ENCODE measurements at regions not wholly inside any gene's neighbourhood (a gene's known extent, or its start where the extent isn't known, plus 50 kb on each side); places are given as distances from the start of the nearest gene placed in this dataset.
A peak's percentile ranks its signal among the peaks of the same experiment; 100 is the strongest.

DNA sequence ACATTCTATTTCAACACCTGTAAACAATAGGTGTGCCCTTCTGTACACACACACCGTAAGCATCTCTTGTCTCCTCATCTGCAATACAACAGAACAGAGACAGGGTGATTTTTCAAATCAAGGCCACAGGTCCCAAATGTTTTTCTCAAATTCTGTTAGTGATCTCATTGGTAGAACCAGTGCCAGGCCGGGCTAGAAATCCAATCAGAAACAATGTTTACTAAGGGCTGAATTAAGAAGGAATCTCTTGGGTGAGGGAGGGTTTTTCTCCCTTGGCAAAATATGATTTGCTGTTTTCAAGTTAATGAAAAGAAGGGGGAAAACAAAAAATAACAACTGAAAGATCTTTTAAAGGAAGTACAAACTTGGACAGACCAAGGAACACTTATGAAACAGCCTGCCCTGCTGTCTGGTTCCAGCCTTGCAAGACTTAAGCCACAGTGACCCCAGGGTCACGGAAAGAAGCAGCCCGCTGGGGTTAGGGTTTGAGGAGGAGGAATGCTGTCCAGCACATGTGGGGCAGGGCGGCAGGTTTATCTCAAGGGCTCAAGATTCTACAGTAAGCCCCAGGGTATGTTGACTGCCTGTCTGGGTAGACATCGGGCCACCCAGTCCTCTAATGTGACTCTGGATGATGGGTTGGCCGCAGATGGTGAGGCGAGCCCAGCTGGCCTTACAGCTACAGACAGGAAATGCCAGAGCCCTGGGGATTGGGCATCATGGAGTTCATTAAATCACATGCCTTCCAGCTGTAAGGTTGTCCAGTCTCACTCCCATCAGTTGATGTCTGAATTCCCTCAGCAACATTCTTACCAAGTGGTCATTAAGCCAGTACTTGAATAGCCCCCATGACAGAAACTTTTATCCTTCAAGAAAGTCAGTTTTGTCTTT, 73.3 kb upstream of the SLC44A3 start:
- 72% methylated on average over 8 of the region's 8 CpGs for WGBS
- no peak overlapping the region for H3K9ac ChIP-seq (ENCODE audit: low read depth, low read length)
- H3K9me3 ChIP-seq (ENCODE audit: insufficient read depth, low read depth, low read length) = peaks cover 6% of the 10 kb centered on the region; the same call in 1 of the 2 replicates
- no peak overlapping the region for H3K27ac ChIP-seq (ENCODE audit: low read depth, low read length)
- H3K36me3 ChIP-seq (ENCODE audit: insufficient read depth, low read length) = no peaks in the 10 kb centered on the region
- peaks cover 4% of the 10 kb centered on the region; the same call in 1 of the 2 replicates for H3K4me1 ChIP-seq (ENCODE audit: insufficient read depth, low read length)
- H3K27me3 ChIP-seq (ENCODE audit: insufficient read depth, low read length) = no peaks in the 10 kb centered on the region
- H3K4me3 ChIP-seq (ENCODE audit: low read length) = no peak overlapping the region

DNA sequence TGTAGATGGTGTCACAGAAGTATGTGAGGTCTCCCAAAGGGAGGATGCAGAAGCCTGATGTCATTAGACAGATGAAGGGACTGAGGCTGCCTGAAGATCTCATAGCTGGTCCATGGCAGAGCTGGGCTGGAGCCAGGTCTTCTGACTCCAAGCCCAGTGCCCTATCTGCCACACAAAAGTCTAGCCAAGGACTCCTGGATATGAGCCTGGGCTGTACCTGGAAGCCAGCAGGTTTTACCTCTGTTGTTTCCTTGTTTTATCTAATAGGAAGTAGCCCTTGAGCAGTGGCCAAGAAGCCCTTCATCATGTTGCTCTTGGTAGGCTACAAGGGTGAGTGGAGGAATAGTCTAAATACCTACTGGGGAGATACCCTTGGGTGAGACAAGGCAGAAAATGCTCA, 74.4 kb upstream of the SLC44A3 start:
- Histone ChIP-seq H3K36me3 (ENCODE audit: insufficient read depth, low read length) (no peaks in the 10 kb centered on the region), H3K4me3 (ENCODE audit: low read length) (no peak overlapping the region), H3K27me3 (ENCODE audit: insufficient read depth, low read length) (no peaks in the 10 kb centered on the region), H3K9me3 (ENCODE audit: insufficient read depth, low read depth, low read length) (peaks cover 6% of the 10 kb centered on the region; the same call in 1 of the 2 replicates), H3K4me1 (ENCODE audit: insufficient read depth, low read length) (peaks cover 4% of the 10 kb centered on the region; the same call in 1 of the 2 replicates), H3K27ac (ENCODE audit: low read depth, low read length) (no peak overlapping the region), H3K9ac (ENCODE audit: low read depth, low read length) (no peak overlapping the region)

DNA sequence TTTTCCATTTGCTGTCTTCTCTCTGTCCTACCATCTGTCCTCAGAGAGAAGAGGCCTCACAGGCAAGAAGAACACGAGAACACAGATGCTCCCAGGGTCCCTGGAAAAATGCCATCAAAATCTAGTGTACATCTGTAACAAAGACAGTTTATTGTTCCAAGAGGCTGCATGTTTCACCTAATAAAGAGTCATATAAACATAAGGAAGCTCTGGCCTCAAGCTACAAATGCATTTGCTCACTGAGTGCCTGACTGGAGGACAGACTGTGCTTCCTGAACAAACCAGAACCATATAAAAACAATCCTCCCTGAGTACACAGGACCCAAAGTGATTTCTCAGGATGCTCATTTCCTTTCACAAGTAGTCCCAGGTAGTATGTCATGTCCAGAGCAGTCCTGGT, 76.3 kb upstream of the SLC44A3 start:
- Histone ChIP-seq H3K27ac (ENCODE audit: low read depth, low read length) (no peak overlapping the region), H3K36me3 (ENCODE audit: insufficient read depth, low read length) (no peaks in the 10 kb centered on the region), H3K4me1 (ENCODE audit: insufficient read depth, low read length) (peaks cover 4% of the 10 kb centered on the region; the same call in 1 of the 2 replicates), H3K4me3 (ENCODE audit: low read length) (no peak overlapping the region), H3K9me3 (ENCODE audit: insufficient read depth, low read depth, low read length) (no peaks in the 10 kb centered on the region), H3K9ac (ENCODE audit: low read depth, low read length) (no peak overlapping the region), H3K27me3 (ENCODE audit: insufficient read depth, low read length) (no peaks in the 10 kb centered on the region)
- 80% methylated on average over 1 of the region's 1 CpG for WGBS

DNA sequence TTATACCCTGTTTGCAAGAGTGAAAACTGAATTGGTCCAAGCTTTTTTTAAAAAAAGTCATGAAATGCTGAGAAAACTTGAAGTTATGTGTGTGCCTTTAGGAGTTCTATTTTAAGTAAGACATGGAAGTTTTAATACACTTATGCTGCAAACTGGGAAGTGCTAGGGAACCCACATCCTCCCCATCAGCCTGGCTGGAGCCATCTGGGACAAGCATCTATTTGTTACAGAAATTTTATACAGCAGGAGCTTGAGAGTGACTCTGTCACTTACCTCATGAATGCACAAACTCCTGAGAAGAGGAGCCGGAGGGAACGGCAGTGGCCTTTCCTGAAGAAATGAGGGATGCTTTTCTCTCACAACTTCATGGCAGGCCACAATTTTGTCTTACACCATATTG, 78.2 kb upstream of the SLC44A3 start:
- H3K9ac ChIP-seq (ENCODE audit: low read depth, low read length) = no peak overlapping the region
- WGBS = 94% methylated on average over 2 of the region's 2 CpGs
- no peaks in the 10 kb centered on the region for H3K27me3 ChIP-seq (ENCODE audit: insufficient read depth, low read length)
- no peaks in the 10 kb centered on the region for H3K36me3 ChIP-seq (ENCODE audit: insufficient read depth, low read length)
- no peak overlapping the region for H3K27ac ChIP-seq (ENCODE audit: low read depth, low read length)
- no peaks in the 10 kb centered on the region for H3K4me1 ChIP-seq (ENCODE audit: insufficient read depth, low read length)
- no peak overlapping the region for H3K4me3 ChIP-seq (ENCODE audit: low read length)
- H3K9me3 ChIP-seq (ENCODE audit: insufficient read depth, low read depth, low read length) = no peaks in the 10 kb centered on the region

DNA sequence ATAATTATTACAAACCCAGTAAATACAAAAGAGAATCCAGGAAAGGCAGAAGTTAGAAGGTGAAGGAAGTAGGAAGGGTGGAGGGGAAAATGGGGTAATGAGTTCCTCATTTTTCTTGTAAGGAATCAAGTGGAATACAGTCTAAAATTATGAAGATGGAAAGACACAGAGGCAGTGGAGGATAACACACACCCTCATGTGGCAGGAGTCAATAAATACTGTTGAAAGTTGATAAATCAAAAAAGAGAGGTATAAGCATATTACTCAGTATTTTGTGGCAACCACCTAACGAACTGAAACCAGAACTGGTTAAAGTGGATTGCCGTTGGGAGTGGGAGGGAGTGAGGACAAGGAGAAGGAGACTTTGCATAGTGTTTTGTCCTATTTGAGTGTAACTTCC, 78.6 kb upstream of the SLC44A3 start:
- H3K4me1 ChIP-seq (ENCODE audit: insufficient read depth, low read length) = peaks cover 1% of the 10 kb centered on the region; the same call in 1 of the 2 replicates
- H3K4me3 ChIP-seq (ENCODE audit: low read length) = no peak overlapping the region
- no peaks in the 10 kb centered on the region for H3K27me3 ChIP-seq (ENCODE audit: insufficient read depth, low read length)
- 91% methylated on average over 2 of the region's 2 CpGs for WGBS
- H3K9me3 ChIP-seq (ENCODE audit: insufficient read depth, low read depth, low read length) = no peaks in the 10 kb centered on the region
- no peak overlapping the region for H3K9ac ChIP-seq (ENCODE audit: low read depth, low read length)
- no peak overlapping the region for H3K27ac ChIP-seq (ENCODE audit: low read depth, low read length)
- no peaks in the 10 kb centered on the region for H3K36me3 ChIP-seq (ENCODE audit: insufficient read depth, low read length)

DNA sequence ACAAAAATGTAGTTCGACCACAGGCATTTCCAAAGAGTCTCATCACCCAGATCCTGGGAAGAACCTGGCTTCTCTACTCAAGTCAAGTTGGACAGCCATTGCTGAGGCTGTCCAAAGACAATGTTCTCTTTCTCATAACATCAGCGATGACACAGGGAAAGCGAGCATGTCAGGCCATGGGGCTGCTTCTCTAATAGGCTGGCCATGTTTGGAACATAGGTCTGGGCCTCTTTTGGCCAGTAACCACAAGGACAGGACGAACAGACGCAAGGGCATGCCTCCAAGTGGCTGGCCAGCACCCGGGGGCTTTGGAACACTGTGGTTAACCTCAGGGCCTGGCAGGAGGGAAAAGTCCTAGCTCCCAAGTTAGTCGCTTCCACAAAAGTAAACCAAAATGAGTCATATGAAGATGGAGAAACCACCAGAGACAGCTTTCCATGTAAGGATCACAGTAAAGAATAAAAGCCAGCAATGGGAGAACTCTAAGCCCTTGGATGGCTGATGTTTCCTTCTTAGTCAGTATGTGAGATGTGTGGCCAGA, 80.6 kb upstream of the SLC44A3 start:
- H3K27ac ChIP-seq (ENCODE audit: low read depth, low read length) = no peak overlapping the region
- no peak overlapping the region for H3K4me3 ChIP-seq (ENCODE audit: low read length)
- WGBS = 94% methylated on average over 7 of the region's 7 CpGs
- peaks cover 20% of the 10 kb centered on the region; the same call in 1 of the 2 replicates for H3K4me1 ChIP-seq (ENCODE audit: insufficient read depth, low read length)
- H3K36me3 ChIP-seq (ENCODE audit: insufficient read depth, low read length) = no peaks in the 10 kb centered on the region
- no peaks in the 10 kb centered on the region for H3K9me3 ChIP-seq (ENCODE audit: insufficient read depth, low read depth, low read length)
- no peak overlapping the region for H3K9ac ChIP-seq (ENCODE audit: low read depth, low read length)
- H3K27me3 ChIP-seq (ENCODE audit: insufficient read depth, low read length) = no peaks in the 10 kb centered on the region

DNA sequence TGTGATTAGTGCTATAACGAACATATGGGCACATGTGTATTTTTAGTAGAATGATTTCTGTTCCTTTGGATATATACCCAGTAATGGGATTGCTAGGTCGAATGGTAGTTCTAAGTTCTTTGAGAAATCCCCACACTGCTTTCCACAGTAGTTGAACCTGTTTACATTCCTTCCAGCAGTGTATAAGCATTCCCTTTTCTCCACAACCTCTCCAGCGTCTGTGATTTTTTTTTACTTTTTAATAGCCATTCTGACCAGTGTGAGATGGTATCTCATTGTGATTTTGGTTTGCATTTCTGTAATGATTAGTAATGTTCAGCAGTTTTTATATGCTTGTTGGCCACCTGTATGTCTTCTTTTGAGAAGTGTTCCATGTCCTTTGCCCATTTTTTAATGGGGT, 81.8 kb upstream of the SLC44A3 start:
- H3K4me1 ChIP-seq (ENCODE audit: insufficient read depth, low read length) = peaks cover 29% of the 10 kb centered on the region; the same call in 1 of the 2 replicates
- H3K27ac ChIP-seq (ENCODE audit: low read depth, low read length) = no peak overlapping the region
- no peak overlapping the region for H3K9ac ChIP-seq (ENCODE audit: low read depth, low read length)
- no peak overlapping the region for H3K4me3 ChIP-seq (ENCODE audit: low read length)
- H3K9me3 ChIP-seq (ENCODE audit: insufficient read depth, low read depth, low read length) = no peaks in the 10 kb centered on the region
- H3K27me3 ChIP-seq (ENCODE audit: insufficient read depth, low read length) = no peaks in the 10 kb centered on the region
- WGBS = 97% methylated on average over 3 of the region's 3 CpGs
- no peaks in the 10 kb centered on the region for H3K36me3 ChIP-seq (ENCODE audit: insufficient read depth, low read length)

DNA sequence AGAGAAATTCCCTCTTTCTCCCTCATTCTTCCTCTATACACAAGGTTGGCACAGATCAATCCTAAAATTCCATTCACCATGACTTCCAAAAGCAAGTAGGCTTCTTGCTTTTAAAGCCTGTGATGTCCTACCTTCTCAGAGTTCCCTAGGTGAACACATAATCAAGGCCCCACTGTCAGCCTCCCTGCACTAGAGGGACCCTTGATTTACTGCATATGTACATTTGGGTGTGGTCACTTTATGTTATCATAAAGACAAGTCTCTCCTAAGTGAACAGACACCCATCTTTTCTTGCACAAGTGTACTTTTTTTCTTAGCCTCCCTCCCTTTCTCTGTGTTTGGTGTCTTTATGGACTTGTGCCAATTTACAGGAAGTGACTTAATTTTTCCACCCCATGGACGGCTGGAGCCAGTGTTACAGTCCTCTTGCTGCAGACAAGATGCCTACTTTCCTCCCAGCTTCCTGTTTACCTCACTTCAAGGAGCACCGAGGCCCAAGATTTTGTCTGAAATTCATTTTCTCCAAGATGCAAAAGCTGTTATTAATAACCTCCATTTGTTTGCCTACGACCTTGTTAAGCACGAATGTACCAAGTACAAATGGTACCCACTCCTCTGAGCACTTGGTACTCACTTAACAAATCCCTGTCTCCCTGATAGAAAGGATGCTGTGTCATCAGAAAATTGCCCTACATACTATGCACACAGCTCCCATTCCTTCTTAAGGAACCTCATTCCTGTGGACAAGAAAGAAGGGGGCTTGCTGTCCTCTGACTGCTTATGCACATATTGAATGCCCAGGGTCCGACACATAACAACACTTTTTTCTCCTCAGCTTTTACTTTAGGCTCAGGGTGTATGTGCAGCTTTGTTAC, 82.8 kb upstream of the SLC44A3 start:
- no peaks in the 10 kb centered on the region for H3K9me3 ChIP-seq (ENCODE audit: insufficient read depth, low read depth, low read length)
- H3K36me3 ChIP-seq (ENCODE audit: insufficient read depth, low read length) = no peaks in the 10 kb centered on the region
- no peak overlapping the region for H3K4me3 ChIP-seq (ENCODE audit: low read length)
- H3K27me3 ChIP-seq (ENCODE audit: insufficient read depth, low read length) = no peaks in the 10 kb centered on the region
- H3K4me1 ChIP-seq (ENCODE audit: insufficient read depth, low read length) = peaks cover 29% of the 10 kb centered on the region; the same call in 1 of the 2 replicates
- WGBS = 95% methylated on average over 5 of the region's 5 CpGs
- no peak overlapping the region for H3K27ac ChIP-seq (ENCODE audit: low read depth, low read length)
- no peak overlapping the region for H3K9ac ChIP-seq (ENCODE audit: low read depth, low read length)

DNA sequence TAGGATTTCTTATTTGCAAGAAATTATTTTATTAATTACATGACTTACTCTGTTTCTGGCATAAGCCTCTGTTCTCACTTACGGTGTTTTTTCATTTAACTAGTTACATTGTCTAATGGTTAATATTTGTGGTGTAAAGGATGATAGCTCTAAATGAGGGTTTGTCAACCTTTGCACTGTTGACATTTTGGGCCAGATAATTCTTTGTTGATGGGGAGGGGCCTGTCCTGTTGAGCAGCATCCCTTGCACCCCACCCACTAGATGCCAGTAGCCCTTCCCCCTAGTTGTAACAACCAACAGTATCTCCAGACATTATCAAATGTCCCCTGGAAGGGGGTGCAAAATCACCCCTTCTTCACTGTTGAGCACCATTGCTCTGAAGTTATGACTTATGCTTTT, 83.6 kb upstream of the SLC44A3 start:
- 100% methylated on average over 1 of the region's 1 CpG for WGBS
- H3K36me3 ChIP-seq (ENCODE audit: insufficient read depth, low read length) = no peaks in the 10 kb centered on the region
- no peak overlapping the region for H3K9ac ChIP-seq (ENCODE audit: low read depth, low read length)
- H3K4me3 ChIP-seq (ENCODE audit: low read length) = no peak overlapping the region
- no peaks in the 10 kb centered on the region for H3K27me3 ChIP-seq (ENCODE audit: insufficient read depth, low read length)
- no peak overlapping the region for H3K27ac ChIP-seq (ENCODE audit: low read depth, low read length)
- peaks cover 29% of the 10 kb centered on the region; the same call in 1 of the 2 replicates for H3K4me1 ChIP-seq (ENCODE audit: insufficient read depth, low read length)
- no peaks in the 10 kb centered on the region for H3K9me3 ChIP-seq (ENCODE audit: insufficient read depth, low read depth, low read length)

DNA sequence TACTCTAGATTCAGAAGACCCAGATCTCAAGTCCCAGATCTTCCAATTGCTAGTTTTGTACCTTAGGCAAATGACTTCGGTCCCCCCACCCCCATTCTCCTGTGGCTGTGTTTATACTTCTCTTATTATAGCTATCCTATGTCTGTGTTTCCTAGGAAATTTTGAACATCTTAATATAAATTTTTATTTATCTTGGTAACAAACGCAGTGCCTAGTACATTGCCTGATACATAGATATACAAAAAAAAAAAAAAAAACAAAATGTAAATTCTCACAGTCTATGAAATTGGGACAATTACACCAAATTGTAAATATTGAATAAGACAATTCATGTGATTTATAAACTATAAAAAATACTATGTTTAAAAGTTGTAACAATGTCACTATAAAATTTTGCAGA, 84.1 kb upstream of the SLC44A3 start:
- H3K4me1 ChIP-seq (ENCODE audit: insufficient read depth, low read length) = peaks cover 29% of the 10 kb centered on the region; the same call in 1 of the 2 replicates
- H3K9ac ChIP-seq (ENCODE audit: low read depth, low read length) = no peak overlapping the region
- no peak overlapping the region for H3K4me3 ChIP-seq (ENCODE audit: low read length)
- H3K27me3 ChIP-seq (ENCODE audit: insufficient read depth, low read length) = no peaks in the 10 kb centered on the region
- no peaks in the 10 kb centered on the region for H3K9me3 ChIP-seq (ENCODE audit: insufficient read depth, low read depth, low read length)
- no CpG with 5 or more reads among the region's 2 CpGs for WGBS
- H3K27ac ChIP-seq (ENCODE audit: low read depth, low read length) = peak overlapping the region; percentile 77; the same call in 1 of the 2 replicates
- no peaks in the 10 kb centered on the region for H3K36me3 ChIP-seq (ENCODE audit: insufficient read depth, low read length)
